Activated naive CD4-positive, alpha-beta T cell treated with anti-CD3 and anti-CD28 coated beads for 36 hours (primary cell): ENCODE measurements at regions not wholly inside any gene's neighbourhood (a gene's known extent, or its start where the extent isn't known, plus 50 kb on each side); places are given as distances from the start of the nearest gene placed in this dataset.
"Not testable (repeated sequence)": the region's sequence is repeated elsewhere in the genome, so short reads cannot be mapped to it uniquely, and the experiment has no call there.

Experiments
- CTCF ChIA-PET: fragments of 350-600 bp; sonication (Branson Sonifier 250); formaldehyde crosslinking; loops from one replicate; lab custom pipeline; 2021; ENCODE audit warnings: antibody characterized with exemption; lab: Charles Lee
- DNase-seq: peaks from one replicate; pipeline ENCODE4 v3.0.0-alpha.2; 2020
- H3K27ac Mint-ChIP-seq: one replicate; pipeline ENCODE4 v1.8.0; 2021; ENCODE audit warnings: mild to moderate bottlenecking, mixed read lengths
- H3K27me3 Mint-ChIP-seq: one replicate; pipeline ENCODE4 v1.8.0; 2021; ENCODE audit warnings: low read depth, mixed read lengths
- H3K36me3 Mint-ChIP-seq: one replicate; pipeline ENCODE4 v1.8.0; 2021; ENCODE audit warnings: low read depth, mixed read lengths
- H3K4me1 Mint-ChIP-seq: one replicate; pipeline ENCODE4 v1.8.0; 2021; ENCODE audit warnings: low read depth, mixed read lengths
- H3K4me3 Mint-ChIP-seq: one replicate; pipeline ENCODE4 v1.8.0; 2021; ENCODE audit warnings: mild to moderate bottlenecking, moderate library complexity, mixed read lengths
- H3K9me3 Mint-ChIP-seq: one replicate; pipeline ENCODE4 v1.8.0; 2021; ENCODE audit warnings: mixed read lengths
- intact Hi-C: fragments of 100-400 bp; cut with micrococcal nuclease; formaldehyde crosslinking; loops from one replicate; pipeline ENCODE4 v1.15.1; 2023

GRCh38 chrX:78603908-78604307, 55.2 kb downstream of the RTL3 start:
- Mint-ChIP-seq H3K9me3 (no peaks in the 10 kb centered on the region), H3K36me3 (no peaks in the 10 kb centered on the region), H3K4me3 (no peak overlapping the region), H3K27ac (no peak overlapping the region), H3K4me1 (no peaks in the 10 kb centered on the region), H3K27me3 (no peaks in the 10 kb centered on the region)
- intact Hi-C loops, result no loop called here
- no peak for DNase-seq
- CTCF ChIA-PET, result interaction anchor here (0.7 kb wide), 1 partner anchor 337 kb away, joined by 5 read pairs; no protein-coding TSS in a partner anchor

GRCh38 chrX:78595901-78596502, 63.1 kb downstream of the RTL3 start:
- Mint-ChIP-seq H3K27ac (no peak overlapping the region), H3K4me3 (no peak overlapping the region), H3K4me1 (no peaks in the 10 kb centered on the region), H3K9me3 (peaks cover 8% of the 10 kb centered on the region), H3K27me3 (no peaks in the 10 kb centered on the region), H3K36me3 (no peaks in the 10 kb centered on the region)
- intact Hi-C loops, result loop anchor here (2.0 to 10.0 kb wide), 4 partner anchors 109 to 816 kb away; no protein-coding TSS in a partner anchor
- CTCF ChIA-PET, result interaction anchor here (0.6 kb wide), 1 partner anchor 56 kb away, joined by 3 read pairs; no protein-coding TSS in a partner anchor
- peak; percentile 20 for DNase-seq

- intact Hi-C loops, result loop anchor here (10.0 kb wide), 1 partner anchor 111 kb away; no protein-coding TSS in a partner anchor
- H3K27me3 Mint-ChIP-seq, result no peaks in the 10 kb centered on the region
- no peak overlapping the region for H3K4me3 Mint-ChIP-seq
- peaks cover 8% of the 10 kb centered on the region for H3K9me3 Mint-ChIP-seq
- H3K4me1 Mint-ChIP-seq, result no peaks in the 10 kb centered on the region
- H3K27ac Mint-ChIP-seq, result no peak overlapping the region
- H3K36me3 Mint-ChIP-seq, result no peaks in the 10 kb centered on the region
- no peak for DNase-seq
- CTCF ChIA-PET, result no interaction called here
Observed at GRCh38 chrX:78593701-78594100, 65.4 kb downstream of the RTL3 start.

GRCh38 chrX:78592030-78592429, 67.1 kb downstream of the RTL3 start:
- no peak overlapping the region for H3K27ac Mint-ChIP-seq
- H3K36me3 Mint-ChIP-seq, result no peaks in the 10 kb centered on the region
- no peaks in the 10 kb centered on the region for H3K27me3 Mint-ChIP-seq
- CTCF ChIA-PET, result no interaction called here
- H3K4me1 Mint-ChIP-seq, result no peaks in the 10 kb centered on the region
- no peak for DNase-seq
- no peak overlapping the region for H3K4me3 Mint-ChIP-seq
- H3K9me3 Mint-ChIP-seq, result peaks cover 8% of the 10 kb centered on the region
- intact Hi-C loops, result loop anchor here (10.0 kb wide), 1 partner anchor 113 kb away; no protein-coding TSS in a partner anchor

GRCh38 chrX:78574306-78574705, 84.8 kb downstream of the RTL3 start:
- H3K9me3 Mint-ChIP-seq, result no peaks in the 10 kb centered on the region
- H3K4me1 Mint-ChIP-seq, result no peaks in the 10 kb centered on the region
- no peaks in the 10 kb centered on the region for H3K27me3 Mint-ChIP-seq
- no peak overlapping the region for H3K27ac Mint-ChIP-seq
- H3K36me3 Mint-ChIP-seq, result no peaks in the 10 kb centered on the region
- H3K4me3 Mint-ChIP-seq, result no peak overlapping the region
- CTCF ChIA-PET, result no interaction called here
- intact Hi-C loops, result no loop called here
- no peak for DNase-seq

GRCh38 chrX:78573630-78574029, 85.5 kb downstream of the RTL3 start:
- H3K4me1 Mint-ChIP-seq, result no peaks in the 10 kb centered on the region
- CTCF ChIA-PET, result no interaction called here

GRCh38 chrX:78571849-78572248, 87.3 kb downstream of the RTL3 start:
- DNase-seq, result no peak
- intact Hi-C loops, result no loop called here

More at GRCh38 chrX:78573630-78574029, 85.5 kb downstream of the RTL3 start:
- no peak overlapping the region for H3K27ac Mint-ChIP-seq
- no peak for DNase-seq
- intact Hi-C loops, result no loop called here
- no peaks in the 10 kb centered on the region for H3K27me3 Mint-ChIP-seq
- H3K4me3 Mint-ChIP-seq, result no peak overlapping the region
- no peaks in the 10 kb centered on the region for H3K9me3 Mint-ChIP-seq
- H3K36me3 Mint-ChIP-seq, result no peaks in the 10 kb centered on the region

GRCh38 chrX:78555401-78555980, 103.6 kb downstream of the RTL3 start:
- Mint-ChIP-seq H3K4me3 (no peak overlapping the region), H3K27ac (no peak overlapping the region), H3K4me1 (peaks cover 2% of the 10 kb centered on the region), H3K9me3 (no peaks in the 10 kb centered on the region), H3K36me3 (no peaks in the 10 kb centered on the region), H3K27me3 (no peaks in the 10 kb centered on the region)
- no peak for DNase-seq
- CTCF ChIA-PET, result interaction anchor here (0.7 to 1.6 kb wide), 5 partner anchors 279 to 581 kb away, joined by 3 to 10 read pairs (median 4); no protein-coding TSS in a partner anchor
- intact Hi-C loops, result loop anchor here (1.0 to 5.0 kb wide), 5 partner anchors 332 to 895 kb away; no protein-coding TSS in a partner anchor

More at GRCh38 chrX:78571849-78572248, 87.3 kb downstream of the RTL3 start:
- Mint-ChIP-seq H3K4me3 (no peak overlapping the region), H3K27ac (no peak overlapping the region), H3K9me3 (no peaks in the 10 kb centered on the region), H3K27me3 (no peaks in the 10 kb centered on the region), H3K4me1 (no peaks in the 10 kb centered on the region), H3K36me3 (no peaks in the 10 kb centered on the region)
- CTCF ChIA-PET, result no interaction called here

- H3K27me3 Mint-ChIP-seq, DNase-seq, H3K4me1 Mint-ChIP-seq, intact Hi-C loops, H3K36me3 Mint-ChIP-seq, H3K9me3 Mint-ChIP-seq, H3K27ac Mint-ChIP-seq, H3K4me3 Mint-ChIP-seq, CTCF ChIA-PET: not testable (repeated sequence)
Observed at GRCh38 chrX:78552628-78553027, 106.5 kb downstream of the RTL3 start.

- no peak for DNase-seq
- Mint-ChIP-seq H3K27ac (no peak overlapping the region), H3K27me3 (no peaks in the 10 kb centered on the region), H3K4me3 (no peak overlapping the region), H3K36me3 (no peaks in the 10 kb centered on the region), H3K4me1 (peaks cover 2% of the 10 kb centered on the region), H3K9me3 (peaks cover 6% of the 10 kb centered on the region)
- CTCF ChIA-PET, result no interaction called here
- intact Hi-C loops, result no loop called here
Observed at GRCh38 chrX:78548012-78548411, 111.1 kb downstream of the RTL3 start.

GRCh38 chrX:78545233-78545632, 113.9 kb downstream of the RTL3 start:
- Mint-ChIP-seq H3K36me3 (peaks cover 1% of the 10 kb centered on the region), H3K4me3 (no peak overlapping the region), H3K4me1 (peaks cover 2% of the 10 kb centered on the region), H3K27ac (no peak overlapping the region), H3K9me3 (peaks cover 15% of the 10 kb centered on the region), H3K27me3 (no peaks in the 10 kb centered on the region)
- no peak for DNase-seq
- CTCF ChIA-PET, result no interaction called here
- intact Hi-C loops, result no loop called here

- H3K36me3 Mint-ChIP-seq, result peaks cover 1% of the 10 kb centered on the region
- no peak overlapping the region for H3K4me3 Mint-ChIP-seq
- intact Hi-C loops, result no loop called here
- no peak overlapping the region for H3K27ac Mint-ChIP-seq
- H3K9me3 Mint-ChIP-seq, result peaks cover 20% of the 10 kb centered on the region
- no peak for DNase-seq
- no peaks in the 10 kb centered on the region for H3K27me3 Mint-ChIP-seq
- peaks cover 2% of the 10 kb centered on the region for H3K4me1 Mint-ChIP-seq
- CTCF ChIA-PET, result no interaction called here
Observed at GRCh38 chrX:78543281-78543680, 115.8 kb downstream of the RTL3 start.

- Mint-ChIP-seq H3K27ac (no peak overlapping the region), H3K4me3 (no peak overlapping the region)
- CTCF ChIA-PET, result interaction anchor here (0.6 kb wide), 1 partner anchor 376 kb away, joined by 5 read pairs; no protein-coding TSS in a partner anchor
Observed at GRCh38 chrX:78540171-78540570, 119.0 kb downstream of the RTL3 start.

More at GRCh38 chrX:78540171-78540570, 119.0 kb downstream of the RTL3 start:
- Mint-ChIP-seq H3K27me3 (no peaks in the 10 kb centered on the region), H3K9me3 (peaks cover 20% of the 10 kb centered on the region), H3K36me3 (peaks cover 1% of the 10 kb centered on the region), H3K4me1 (no peaks in the 10 kb centered on the region)
- intact Hi-C loops, result no loop called here
- no peak for DNase-seq
